Kasumi-1 (cell line): ENCODE measurements at regions not wholly inside any gene's neighbourhood (a gene's known extent, or its start where the extent isn't known, plus 50 kb on each side); places are given as distances from the start of the nearest gene placed in this dataset.
"Not testable (repeated sequence)": the region's sequence is repeated elsewhere in the genome, so short reads cannot be mapped to it uniquely, and the experiment has no call there.

Source experiments
- DNase-seq, 2 experiments: peaks; one replicate each; lab custom pipeline; 2025; lab: John Stamatoyannopoulos, UW

GRCh38 chr13:44887515-44887914 lies 101.8 kb downstream of the NUFIP1 start:
- DNase-seq: no peak

GRCh38 chr13:44884076-44884729 lies 105.1 kb downstream of the NUFIP1 start:
- no peak for DNase-seq

- DNase-seq: peak; percentile 62 to 70
These were observed 109.7 kb downstream of the NUFIP1 start for GRCh38 chr13:44879452-44880058.

- no peak for DNase-seq
These were observed 112.4 kb downstream of the NUFIP1 start for GRCh38 chr13:44876782-44877324.

- DNase-seq: no peak
These were observed 114.2 kb downstream of the NUFIP1 start for GRCh38 chr13:44874886-44875630.

- DNase-seq: no peak
These were observed 115.1 kb downstream of the NUFIP1 start for GRCh38 chr13:44874176-44874575.

GRCh38 chr13:44873461-44873860 lies 115.8 kb downstream of the NUFIP1 start:
- DNase-seq: no peak

- DNase-seq: no peak
These were observed 116.5 kb downstream of the NUFIP1 start for GRCh38 chr13:44872751-44873150.

GRCh38 chr13:44870456-44870929 lies 118.8 kb downstream of the NUFIP1 start:
- DNase-seq: no peak

GRCh38 chr13:44869167-44869566 lies 120.1 kb downstream of the NUFIP1 start:
- DNase-seq: no peak

GRCh38 chr13:44868397-44868796 lies 120.9 kb downstream of the NUFIP1 start:
- DNase-seq: no peak

- DNase-seq: no peak
These were observed 121.4 kb downstream of the NUFIP1 start for GRCh38 chr13:44867825-44868224.

- no peak for DNase-seq
These were observed 122.8 kb downstream of the NUFIP1 start for GRCh38 chr13:44866411-44866911.

GRCh38 chr13:44865722-44866410 lies 123.4 kb downstream of the NUFIP1 start:
- no peak for DNase-seq

GRCh38 chr13:44863641-44864040 lies 125.6 kb downstream of the NUFIP1 start:
- not testable (repeated sequence) for DNase-seq

GRCh38 chr13:44860454-44860853 lies 128.8 kb downstream of the NUFIP1 start:
- DNase-seq: no peak

GRCh38 chr13:44857736-44858135 lies 131.5 kb downstream of the NUFIP1 start:
- DNase-seq: no peak

- no peak for DNase-seq
These were observed 132.2 kb downstream of the NUFIP1 start for GRCh38 chr13:44857061-44857460.

GRCh38 chr13:44855860-44856259 lies 133.4 kb downstream of the NUFIP1 start:
- no peak for DNase-seq

- DNase-seq: no peak
These were observed 134.8 kb downstream of the NUFIP1 start for GRCh38 chr13:44854313-44855060.

- DNase-seq: no peak
These were observed 135.6 kb downstream of the NUFIP1 start for GRCh38 chr13:44853641-44854040.
